Fibroblast of pulmonary artery (primary cell): ENCODE measurements at regions not wholly inside any gene's neighbourhood (a gene's known extent, or its start where the extent isn't known, plus 50 kb on each side); places are given as distances from the start of the nearest gene placed in this dataset.

Source experiments
- DNase-seq: peaks from one replicate; pipeline ENCODE4 v3.0.0-alpha.2; 2010; ENCODE audit warnings: low read depth
- H3K4me3 ChIP-seq: replicated peaks from 2 replicates; pipeline ENCODE4 v1.5.1; 2011; ENCODE audit warnings: low read depth, mild to moderate bottlenecking, control low read depth, low read length, moderate library complexity
- TF ChIP-seq, protein P1 (sequence below): IDR thresholded peaks from 2 replicates; pipeline ENCODE4 v1.5.1; 2011; ENCODE audit warnings: mild to moderate bottlenecking, control low read depth, low read length, inconsistent platforms; ENCODE audit errors: missing control alignments

GRCh38 chr2:67043781-67044478 is 353.2 kb upstream of the ETAA1 start:
- TF ChIP-seq, protein P1, sequence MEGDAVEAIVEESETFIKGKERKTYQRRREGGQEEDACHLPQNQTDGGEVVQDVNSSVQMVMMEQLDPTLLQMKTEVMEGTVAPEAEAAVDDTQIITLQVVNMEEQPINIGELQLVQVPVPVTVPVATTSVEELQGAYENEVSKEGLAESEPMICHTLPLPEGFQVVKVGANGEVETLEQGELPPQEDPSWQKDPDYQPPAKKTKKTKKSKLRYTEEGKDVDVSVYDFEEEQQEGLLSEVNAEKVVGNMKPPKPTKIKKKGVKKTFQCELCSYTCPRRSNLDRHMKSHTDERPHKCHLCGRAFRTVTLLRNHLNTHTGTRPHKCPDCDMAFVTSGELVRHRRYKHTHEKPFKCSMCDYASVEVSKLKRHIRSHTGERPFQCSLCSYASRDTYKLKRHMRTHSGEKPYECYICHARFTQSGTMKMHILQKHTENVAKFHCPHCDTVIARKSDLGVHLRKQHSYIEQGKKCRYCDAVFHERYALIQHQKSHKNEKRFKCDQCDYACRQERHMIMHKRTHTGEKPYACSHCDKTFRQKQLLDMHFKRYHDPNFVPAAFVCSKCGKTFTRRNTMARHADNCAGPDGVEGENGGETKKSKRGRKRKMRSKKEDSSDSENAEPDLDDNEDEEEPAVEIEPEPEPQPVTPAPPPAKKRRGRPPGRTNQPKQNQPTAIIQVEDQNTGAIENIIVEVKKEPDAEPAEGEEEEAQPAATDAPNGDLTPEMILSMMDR: no peak
- DNase-seq: no peak
- no peak overlapping the region for H3K4me3 ChIP-seq

DNA sequence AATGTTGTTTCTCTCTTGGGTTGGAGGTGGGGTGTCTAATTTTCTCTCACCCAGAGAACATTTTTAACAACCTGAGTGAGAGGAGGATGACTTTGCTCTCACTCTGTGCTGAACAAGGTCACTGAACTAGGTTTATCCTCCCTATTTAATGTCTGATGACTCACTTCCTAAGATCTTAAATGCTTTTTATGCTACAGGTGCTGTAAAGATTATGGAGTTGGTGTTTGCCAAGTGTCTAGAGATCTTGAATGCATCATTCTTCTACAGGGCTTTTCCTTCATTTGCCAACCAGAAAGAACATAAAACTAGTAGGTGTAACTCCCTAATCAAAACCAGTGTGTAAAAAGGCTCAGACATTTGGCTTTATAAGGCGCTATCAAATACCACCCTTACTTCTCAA is 350.5 kb upstream of the ETAA1 start:
- DNase-seq: no peak
- TF ChIP-seq, protein P1: no peak
- no peak overlapping the region for H3K4me3 ChIP-seq

GRCh38 chr2:67048314-67048713 is 348.8 kb upstream of the ETAA1 start:
- no peak for DNase-seq
- TF ChIP-seq, protein P1: peak; percentile 8
- no peak overlapping the region for H3K4me3 ChIP-seq

GRCh38 chr2:67050622-67051021 is 346.5 kb upstream of the ETAA1 start:
- H3K4me3 ChIP-seq: no peak overlapping the region
- peak; percentile 33 for DNase-seq
- TF ChIP-seq, protein P1: no peak

DNA sequence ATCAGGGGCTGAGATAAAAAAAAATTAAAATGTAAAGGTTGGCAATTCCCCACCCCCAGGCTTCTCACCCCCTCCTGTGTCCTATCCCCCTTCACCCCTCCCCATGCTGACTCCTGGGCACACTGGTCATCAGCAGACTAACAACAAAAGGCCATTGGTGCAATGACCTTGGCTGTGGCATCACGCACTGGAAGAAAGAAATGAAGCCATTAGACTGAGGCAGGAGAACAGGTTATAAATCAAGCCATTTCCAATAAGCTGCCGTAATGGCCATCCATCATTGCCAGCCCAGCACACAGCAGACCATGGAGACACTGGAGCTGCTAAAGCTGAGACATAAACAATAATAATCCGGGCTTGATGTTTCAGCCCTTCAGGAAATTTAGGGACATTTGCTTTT is 342.4 kb upstream of the ETAA1 start:
- no peak for DNase-seq
- no peak overlapping the region for H3K4me3 ChIP-seq
- TF ChIP-seq, protein P1: no peak

GRCh38 chr2:67055387-67056304 is 341.5 kb upstream of the ETAA1 start:
- peak; percentile 28 for DNase-seq
- TF ChIP-seq, protein P1: no peak
- no peak overlapping the region for H3K4me3 ChIP-seq
